SK-N-SH (cell line): ENCODE measurements at regions not wholly inside any gene's neighbourhood (a gene's known extent, or its start where the extent isn't known, plus 50 kb on each side); places are given as distances from the start of the nearest gene placed in this dataset.

Source experiments
- CTCF ChIA-PET: fragments of 300-600, 350-600 bp; formaldehyde crosslinking; extraction: SDS; loops from one replicate; lab custom pipeline; 2021; lab: Yijun Ruan, JAX
- POLR2A ChIA-PET: fragments of 350-600 bp; sonication (Branson Sonifier 250); formaldehyde crosslinking; extraction: SDS; loops from one replicate; lab custom pipeline; 2020; ENCODE audit warnings: antibody characterized with exemption, inconsistent platforms; lab: Yijun Ruan, JAX
- DNase-seq: peaks from one replicate; pipeline ENCODE4 v3.0.0; 2012
- H2AFZ ChIP-seq: fragments of 200-600 bp; sonication (generic); 2 replicates; pipeline ENCODE4 v1.8.1; 2016; ENCODE audit warnings: antibody characterized with exemption, mild to moderate bottlenecking, low read depth
- H3F3A ChIP-seq: fragments of 200-600 bp; sonication (generic); replicated peaks from 2 replicates; pipeline ENCODE3; 2016; ENCODE audit warnings: antibody characterized with exemption, mild to moderate bottlenecking; ENCODE audit not compliant: insufficient read depth
- H3K27ac ChIP-seq, 2 experiments: fragments of 200-500 bp in 1 of 2; fragments of 200-600 bp in 1 of 2; sonication (Bioruptor generic) in 1 of 2; sonication (generic), shearing (Covaris generic) in 1 of 2; 2 replicates each; pipeline versions ENCODE4 v1.5.1 to v1.6.1; 2014 to 2016; ENCODE audit warnings: low read depth in 2 of 2, inconsistent platforms in 1 of 2, low read length in 1 of 2, mild to moderate bottlenecking in 1 of 2, mixed read lengths in 1 of 2
- H3K27me3 ChIP-seq: fragments of 200-600 bp; sonication (generic), shearing (Covaris generic); 2 replicates; pipeline ENCODE4 v1.6.1; 2016; ENCODE audit warnings: mixed run types; ENCODE audit not compliant: insufficient read depth
- H3K36me3 ChIP-seq, 2 experiments: fragments of 200-500 bp in 1 of 2; fragments of 200-600 bp in 1 of 2; sonication (Bioruptor generic) in 1 of 2; sonication (generic) in 1 of 2; replicated peaks in 1 of 2; 2 replicates each; pipeline versions ENCODE3 to v1.5.1; 2014 to 2016; ENCODE audit warnings: low read length in 1 of 2, mild to moderate bottlenecking in 1 of 2; ENCODE audit not compliant: insufficient read depth in 2 of 2, control insufficient read depth in 1 of 2
- H3K4me1 ChIP-seq, 2 experiments: fragments of 200-500 bp in 1 of 2; fragments of 200-600 bp in 1 of 2; sonication (Bioruptor generic) in 1 of 2; sonication (generic), shearing (Covaris generic) in 1 of 2; 2 replicates each; pipeline versions ENCODE4 v1.5.1 to v1.6.1; 2014 to 2016; ENCODE audit warnings: low read depth in 1 of 2, low read length in 1 of 2, mixed run types in 1 of 2; ENCODE audit not compliant: insufficient read depth in 2 of 2, control insufficient read depth in 1 of 2
- H3K4me2 ChIP-seq: fragments of 200-600 bp; sonication (generic), shearing (Covaris generic); 2 replicates; pipeline ENCODE4 v1.6.1; 2017; ENCODE audit warnings: mixed run types
- H3K4me3 ChIP-seq, 2 experiments: fragments of 200-500 bp in 1 of 2; fragments of 200-600 bp in 1 of 2; sonication (Bioruptor generic) in 1 of 2; sonication (generic), shearing (Covaris generic) in 1 of 2; 2 replicates each; pipeline versions ENCODE4 v1.5.1 to v1.8.1; 2014 to 2016; ENCODE audit warnings: low read depth in 2 of 2, inconsistent platforms in 1 of 2, low read length in 1 of 2, mild to moderate bottlenecking in 1 of 2, mixed read lengths in 1 of 2, moderate library complexity in 1 of 2
- H3K79me2 ChIP-seq: fragments of 200-600 bp; sonication (generic); 2 replicates; pipeline ENCODE4 v1.8.1; 2017; ENCODE audit warnings: mild to moderate bottlenecking; ENCODE audit not compliant: insufficient read depth
- H3K9ac ChIP-seq: fragments of 200-600 bp; sonication (generic); 2 replicates; pipeline ENCODE4 v1.6.1; 2017; ENCODE audit warnings: mixed run types
- H3K9me2 ChIP-seq: fragments of 200-600 bp; sonication (generic); 2 replicates; pipeline ENCODE4 v1.6.1; 2017; ENCODE audit warnings: mixed run types
- H3K9me3 ChIP-seq: fragments of 200-600 bp; sonication (generic); 2 replicates; pipeline ENCODE4 v1.6.1; 2017; ENCODE audit warnings: mixed run types, mild to moderate bottlenecking, moderate library complexity
- H4K20me1 ChIP-seq: fragments of 200-600 bp; sonication (generic); 2 replicates; pipeline ENCODE4 v1.6.1; 2017; ENCODE audit warnings: mild to moderate bottlenecking, mixed run types; ENCODE audit not compliant: insufficient read depth
- CHD2 ChIP-seq: fragments of 150-350 bp; IDR thresholded peaks from 2 replicates; pipeline ENCODE4 v1.6.1; 2018; ENCODE audit warnings: low read length; ENCODE audit not compliant: partially characterized antibody
- CTCF ChIP-seq: fragments of 200-600 bp; sonication (generic); IDR thresholded peaks from 2 replicates; pipeline ENCODE4 v1.6.1; 2017; ENCODE audit warnings: antibody characterized with exemption, mild to moderate bottlenecking, moderate library complexity
- ELF1 ChIP-seq: IDR thresholded peaks from 2 replicates; pipeline ENCODE4 v1.4.0; 2012
- EP300 ChIP-seq, 2 experiments: IDR thresholded peaks; 2 replicates each; pipeline versions ENCODE4 v1.4.0 to v1.6.1; 2012; ENCODE audit warnings: borderline replicate concordance in 1 of 2, low read depth in 1 of 2, low read length in 1 of 2
- FOSL2 ChIP-seq: IDR thresholded peaks from 2 replicates; pipeline ENCODE4 v1.4.0; 2012; ENCODE audit warnings: low read depth, mild to moderate bottlenecking, moderate library complexity, borderline replicate concordance
- FOXJ3 ChIP-seq: sonication (generic); formaldehyde crosslinking; IDR thresholded peaks from 2 replicates; pipeline ENCODE4 v1.5.1; 2020; ENCODE audit warnings: mild to moderate bottlenecking, missing genetic modification reagents
- FOXM1 ChIP-seq: IDR thresholded peaks from 2 replicates; pipeline ENCODE4 v1.4.0; 2012; ENCODE audit warnings: low read depth, mild to moderate bottlenecking
- GABPA ChIP-seq: IDR thresholded peaks from 2 replicates; pipeline ENCODE4 v1.4.0; 2012; ENCODE audit warnings: low read depth, mild to moderate bottlenecking
- GATA2 ChIP-seq: sonication (generic); formaldehyde crosslinking; IDR thresholded peaks from 2 replicates; pipeline ENCODE4 v1.5.0; 2020; ENCODE audit warnings: mild to moderate bottlenecking, missing genetic modification reagents
- IRF3 ChIP-seq: fragments of 150-350 bp; IDR thresholded peaks from 2 replicates; pipeline ENCODE4 v1.6.1; 2016; ENCODE audit warnings: mild to moderate bottlenecking, low read depth, low read length
- JUND ChIP-seq: IDR thresholded peaks from 2 replicates; pipeline ENCODE4 v1.4.0; 2012
- MAX ChIP-seq: IDR thresholded peaks from 2 replicates; pipeline ENCODE4 v1.4.0; 2012; ENCODE audit warnings: low read depth
- MEF2A ChIP-seq: IDR thresholded peaks from 2 replicates; pipeline ENCODE4 v1.4.0; 2012; ENCODE audit warnings: low read depth, borderline replicate concordance
- NFIC ChIP-seq: IDR thresholded peaks from 2 replicates; pipeline ENCODE4 v1.4.0; 2012; ENCODE audit warnings: borderline replicate concordance
- NRF1 ChIP-seq: IDR thresholded peaks from 2 replicates; pipeline ENCODE4 v1.6.1; 2012; ENCODE audit warnings: low read depth, mild to moderate bottlenecking, low read length
- POLR2AphosphoS5 ChIP-seq: IDR thresholded peaks from 2 replicates; pipeline ENCODE4 v1.6.1; 2012; ENCODE audit warnings: low read depth, low read length
- RAD21 ChIP-seq: IDR thresholded peaks from 2 replicates; pipeline ENCODE4 v1.6.1; 2012; ENCODE audit warnings: mild to moderate bottlenecking, low read length
- RCOR1 ChIP-seq: fragments of 150-350 bp; IDR thresholded peaks from 2 replicates; pipeline ENCODE4 v1.6.1; 2017; ENCODE audit warnings: antibody characterized with exemption, low read length
- RXRA ChIP-seq: IDR thresholded peaks from 2 replicates; pipeline ENCODE4 v1.4.0; 2012; ENCODE audit warnings: low read depth, mild to moderate bottlenecking, borderline replicate concordance
- SIN3A ChIP-seq: IDR thresholded peaks from 2 replicates; pipeline ENCODE4 v1.6.1; 2012; ENCODE audit warnings: low read depth, mild to moderate bottlenecking, low read length, moderate library complexity, borderline replicate concordance
- SMC3 ChIP-seq: IDR thresholded peaks from 2 replicates; pipeline ENCODE4 v1.6.1; 2012; ENCODE audit warnings: low read depth, low read length, improper control_type of control experiment
- TAF1 ChIP-seq: IDR thresholded peaks from 2 replicates; pipeline ENCODE4 v1.6.1; 2012; ENCODE audit warnings: low read depth, mild to moderate bottlenecking, low read length, moderate library complexity, borderline replicate concordance
- TCF12 ChIP-seq: IDR thresholded peaks from 2 replicates; pipeline ENCODE4 v1.4.0; 2012
- USF1 ChIP-seq: IDR thresholded peaks from 2 replicates; pipeline ENCODE4 v1.4.0; 2012; ENCODE audit warnings: low read depth, borderline replicate concordance
- YY1 ChIP-seq: IDR thresholded peaks from 2 replicates; pipeline ENCODE4 v1.4.0; 2012; ENCODE audit warnings: low read depth, mild to moderate bottlenecking
- ZBTB33 ChIP-seq: IDR thresholded peaks from 2 replicates; pipeline ENCODE4 v1.4.0; 2012; ENCODE audit warnings: low read depth, borderline replicate concordance
- WGBS: methylation state at CpG from one replicate; pipeline ENCODE4 v1.1.6; 2017; ENCODE audit warnings: low lambda C conversion rate; 5-methylcytosine and 5-hydroxymethylcytosine counted together
- TF ChIP-seq, protein P1 (sequence below): fragments of 150-350 bp; IDR thresholded peaks from 2 replicates; pipeline ENCODE4 v1.6.1; 2017; ENCODE audit warnings: antibody characterized with exemption, low read length, low read depth, borderline replicate concordance
- TF ChIP-seq, protein P2 (sequence below): IDR thresholded peaks from 2 replicates; pipeline ENCODE4; 2012

DNA sequence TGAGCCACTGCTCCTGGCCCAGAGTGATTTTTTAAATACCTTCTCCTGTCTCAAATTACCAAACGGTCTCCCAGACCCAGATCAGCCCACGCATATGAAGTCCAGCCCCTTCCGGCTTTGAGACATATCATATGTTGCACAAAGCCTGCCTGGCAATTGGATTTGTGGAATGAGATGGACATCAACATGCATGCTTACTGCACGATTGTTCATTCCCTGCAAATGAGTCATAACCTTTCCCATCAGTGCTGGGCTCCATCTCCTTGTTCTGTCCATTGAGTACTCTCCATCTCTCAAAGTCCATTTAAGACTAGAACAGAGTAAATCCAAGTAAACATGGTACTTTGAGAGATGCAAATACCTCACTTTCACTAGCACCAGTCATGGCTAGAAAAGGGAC is 612.2 kb upstream of the USP24 start:
- Histone ChIP-seq H4K20me1 (no peaks in the 10 kb centered on the region), H3K4me3 (no peak overlapping the region), H3K9me2 (no peaks in the 10 kb centered on the region), H3K27ac (peak overlapping the region; percentile 30 to 41; a peak in 2 of 4 replicates), H3K79me2 (no peaks in the 10 kb centered on the region), H3K27me3 (no peaks in the 10 kb centered on the region), H3K9ac (no peak overlapping the region), H3K4me2 (no peak overlapping the region), H2AFZ (peak overlapping the region; percentile 54; the same call in 1 of the 2 replicates), H3K4me1 (peaks cover 12% of the 10 kb centered on the region in 2 experiments; a peak in 3 of 4 replicates), H3K36me3 (no peaks in the 10 kb centered on the region), H3F3A (no peaks in the 10 kb centered on the region), H3K9me3 (no peaks in the 10 kb centered on the region)
- DNase-seq, result no peak
- ChIA-PET POLR2A (no interaction called here), CTCF (interaction anchor here (0.6 kb wide), 1 partner anchor 15 kb away, joined by 3 read pairs; no protein-coding TSS in a partner anchor)
- WGBS, result 31% methylated on average over 4 of the region's 4 CpGs
- TF ChIP-seq IRF3, result no peak
- peak; percentile 39; the same call in 1 of the 2 replicates for TF ChIP-seq MAX
- no peak for TF ChIP-seq TAF1
- no peak for TF ChIP-seq GATA2
- TF ChIP-seq POLR2AphosphoS5, result no peak
- peak; percentile 60; the same call in 1 of the 2 replicates for TF ChIP-seq FOSL2
- TF ChIP-seq TCF12, result peak; percentile 46; the same call in 1 of the 2 replicates
- TF ChIP-seq NRF1, result no peak
- no peak for TF ChIP-seq RXRA
- TF ChIP-seq ZBTB33, result no peak
- TF ChIP-seq RCOR1, result no peak
- no peak for TF ChIP-seq ELF1
- TF ChIP-seq FOXJ3, result no peak
- no peak for TF ChIP-seq EP300 (IDR thresholded peaks at IDR 0.05; ENCODE audit: borderline replicate concordance in 1 of 2, low read depth in 1 of 2, low read length in 1 of 2)
- TF ChIP-seq USF1, result no peak
- TF ChIP-seq, protein P1, sequence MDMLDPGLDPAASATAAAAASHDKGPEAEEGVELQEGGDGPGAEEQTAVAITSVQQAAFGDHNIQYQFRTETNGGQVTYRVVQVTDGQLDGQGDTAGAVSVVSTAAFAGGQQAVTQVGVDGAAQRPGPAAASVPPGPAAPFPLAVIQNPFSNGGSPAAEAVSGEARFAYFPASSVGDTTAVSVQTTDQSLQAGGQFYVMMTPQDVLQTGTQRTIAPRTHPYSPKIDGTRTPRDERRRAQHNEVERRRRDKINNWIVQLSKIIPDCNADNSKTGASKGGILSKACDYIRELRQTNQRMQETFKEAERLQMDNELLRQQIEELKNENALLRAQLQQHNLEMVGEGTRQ, result no peak
- no peak for TF ChIP-seq RAD21
- TF ChIP-seq CHD2, result no peak
- TF ChIP-seq MEF2A, result no peak
- TF ChIP-seq JUND, result peak; percentile 58
- no peak for TF ChIP-seq GABPA
- no peak for TF ChIP-seq CTCF
- TF ChIP-seq NFIC, result no peak
- TF ChIP-seq YY1, result no peak
- TF ChIP-seq, protein P2, sequence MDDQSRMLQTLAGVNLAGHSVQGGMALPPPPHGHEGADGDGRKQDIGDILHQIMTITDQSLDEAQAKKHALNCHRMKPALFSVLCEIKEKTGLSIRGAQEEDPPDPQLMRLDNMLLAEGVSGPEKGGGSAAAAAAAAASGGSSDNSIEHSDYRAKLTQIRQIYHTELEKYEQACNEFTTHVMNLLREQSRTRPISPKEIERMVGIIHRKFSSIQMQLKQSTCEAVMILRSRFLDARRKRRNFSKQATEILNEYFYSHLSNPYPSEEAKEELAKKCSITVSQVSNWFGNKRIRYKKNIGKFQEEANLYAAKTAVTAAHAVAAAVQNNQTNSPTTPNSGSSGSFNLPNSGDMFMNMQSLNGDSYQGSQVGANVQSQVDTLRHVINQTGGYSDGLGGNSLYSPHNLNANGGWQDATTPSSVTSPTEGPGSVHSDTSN, result peak; percentile 21; the same call in 1 of the 2 replicates
- TF ChIP-seq SMC3, result no peak
- no peak for TF ChIP-seq SIN3A
- TF ChIP-seq FOXM1, result no peak
